T-helper 2 cell treated with Interferon-gamma antibody and Interleukin-4, amounts not matched to agents 100 ng/mL and 5 ng/mL, for 36 hours (primary cell): ENCODE measurements at regions not wholly inside any gene's neighbourhood (a gene's known extent, or its start where the extent isn't known, plus 50 kb on each side); places are given as distances from the start of the nearest gene placed in this dataset.
"Not testable (repeated sequence)": the region's sequence is repeated elsewhere in the genome, so short reads cannot be mapped to it uniquely, and the experiment has no call there.

Source experiments
- intact Hi-C: fragments of 100-400 bp; cut with micrococcal nuclease; formaldehyde crosslinking; loops from one replicate; pipeline ENCODE4 v1.15.1; 2023

- intact Hi-C loops = not testable (repeated sequence)
These were observed 132.7 kb downstream of the SNX10 start for GRCh38 chr7:26424319-26424718.

GRCh38 chr7:26425655-26426054 lies 134.0 kb downstream of the SNX10 start:
- intact Hi-C loops = no loop called here

GRCh38 chr7:26426096-26426495 lies 134.4 kb downstream of the SNX10 start:
- intact Hi-C loops = no loop called here

DNA sequence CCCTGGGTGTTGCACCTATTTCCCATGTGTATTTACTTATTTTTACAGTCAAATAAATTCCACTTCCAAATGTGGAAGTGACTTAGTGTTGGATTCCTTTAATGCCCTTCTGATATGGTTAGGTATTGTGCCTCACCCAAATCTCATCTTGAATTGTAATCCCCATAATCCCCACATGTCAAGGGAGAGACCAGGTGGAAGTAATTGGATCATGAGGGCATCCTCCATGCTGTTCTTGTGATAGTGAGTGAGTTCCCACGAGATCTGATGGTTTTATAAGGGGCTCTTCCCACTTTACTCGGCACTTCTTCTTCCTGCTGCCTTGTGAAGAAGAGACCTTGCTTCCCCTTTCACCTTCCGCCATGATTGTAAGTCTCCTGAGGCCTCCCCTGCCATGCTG lies 136.9 kb downstream of the SNX10 start:
- intact Hi-C loops = no loop called here

DNA sequence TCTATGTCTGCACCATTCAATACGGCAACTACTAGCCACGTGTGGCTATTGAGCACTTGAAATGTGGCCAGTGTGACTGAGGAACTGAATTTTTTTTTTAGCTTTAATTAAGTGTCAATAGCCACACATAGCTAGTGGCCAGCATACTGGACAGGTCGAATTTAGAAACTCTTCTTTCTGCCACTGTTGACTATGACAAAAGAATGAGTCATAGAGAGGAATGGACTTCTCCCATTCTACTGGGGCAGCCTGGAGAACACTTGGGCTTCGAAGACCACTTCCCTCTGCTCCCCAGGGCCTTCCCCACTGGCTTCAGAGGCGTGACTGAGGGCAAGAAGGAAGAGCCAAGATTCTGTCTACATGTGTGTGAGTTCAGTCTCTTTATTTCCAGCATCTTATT lies 137.5 kb downstream of the SNX10 start:
- intact Hi-C loops = no loop called here

DNA sequence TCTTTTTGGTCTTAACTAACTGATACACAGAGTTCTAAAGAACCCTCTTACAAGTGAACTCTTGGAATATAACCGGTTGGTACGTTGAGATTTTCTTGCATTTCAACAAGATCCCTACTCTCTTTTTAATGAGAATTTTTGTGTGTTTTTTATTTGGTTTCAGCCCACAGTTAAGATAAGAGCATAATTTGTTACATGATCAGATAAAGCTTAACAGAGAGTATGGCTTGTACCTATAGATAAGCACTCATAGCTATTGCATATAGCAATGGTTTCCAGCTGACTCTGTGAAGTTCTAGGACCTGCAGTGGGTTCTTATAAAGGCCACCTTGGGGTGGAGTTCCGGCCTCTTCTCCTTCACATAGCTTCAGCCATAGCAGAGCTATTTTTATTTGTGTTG lies 143.3 kb downstream of the SNX10 start:
- intact Hi-C loops = no loop called here

DNA sequence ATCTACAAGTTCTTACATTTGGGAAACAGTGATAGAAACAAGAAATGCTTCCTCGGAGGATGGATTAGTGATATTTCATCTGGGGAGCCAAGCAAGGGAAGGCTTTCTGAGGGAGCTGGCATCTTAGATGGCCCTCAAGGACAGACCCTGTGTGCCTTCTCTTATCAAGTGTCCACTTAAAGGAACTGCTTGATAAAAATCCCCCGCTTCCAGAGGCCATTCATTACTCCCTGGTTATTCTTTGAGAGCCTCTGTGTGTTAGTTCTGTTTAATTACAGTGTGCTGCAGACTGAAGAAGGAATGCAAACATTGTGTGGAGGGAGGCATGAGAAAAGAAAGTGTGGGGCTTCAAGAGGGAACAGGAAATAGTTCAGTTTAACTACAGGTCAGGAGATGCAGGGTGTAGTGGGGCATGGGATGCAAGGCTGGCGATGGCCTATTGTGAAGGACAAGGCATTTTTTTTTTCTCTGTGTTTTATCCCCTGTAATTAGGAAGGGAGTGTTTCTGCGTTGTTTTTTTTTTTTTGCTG lies 145.4 kb downstream of the SNX10 start:
- intact Hi-C loops = no loop called here

- intact Hi-C loops = no loop called here
These were observed 146.4 kb downstream of the SNX10 start for GRCh38 chr7:26438078-26438477.

DNA sequence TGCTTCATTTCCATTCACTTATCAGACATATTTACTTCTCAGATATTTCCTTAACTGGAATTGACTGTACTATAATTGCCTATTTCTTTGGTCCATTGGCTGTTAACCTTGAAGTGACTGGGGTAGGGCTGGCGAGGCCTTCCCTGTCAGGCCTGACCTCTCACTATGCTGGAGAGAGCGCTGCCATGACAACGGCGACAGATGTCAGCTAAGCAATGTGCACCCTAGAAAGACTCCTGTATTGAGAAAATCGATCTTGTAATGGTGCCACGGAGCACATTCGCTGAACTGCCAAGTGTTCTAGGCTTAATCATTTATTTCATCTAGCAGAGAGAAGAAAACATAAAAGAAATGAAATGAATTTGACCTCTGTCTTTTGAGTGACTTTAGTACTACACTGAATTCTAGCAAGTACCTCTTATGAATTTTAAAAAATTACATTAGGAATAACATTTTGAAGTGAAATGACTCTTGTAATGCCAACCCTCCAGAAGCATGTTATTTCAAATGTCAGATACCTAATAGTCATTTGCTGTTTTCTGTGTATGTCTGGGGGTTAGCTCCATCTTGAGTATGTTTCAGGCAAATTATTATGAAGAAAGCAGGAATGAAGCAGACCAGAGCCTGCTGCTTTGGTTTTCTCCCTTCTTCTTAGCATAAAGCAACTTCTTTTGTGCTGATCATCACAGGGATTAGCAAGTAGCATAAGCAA lies 148.0 kb downstream of the SNX10 start:
- intact Hi-C loops = no loop called here

DNA sequence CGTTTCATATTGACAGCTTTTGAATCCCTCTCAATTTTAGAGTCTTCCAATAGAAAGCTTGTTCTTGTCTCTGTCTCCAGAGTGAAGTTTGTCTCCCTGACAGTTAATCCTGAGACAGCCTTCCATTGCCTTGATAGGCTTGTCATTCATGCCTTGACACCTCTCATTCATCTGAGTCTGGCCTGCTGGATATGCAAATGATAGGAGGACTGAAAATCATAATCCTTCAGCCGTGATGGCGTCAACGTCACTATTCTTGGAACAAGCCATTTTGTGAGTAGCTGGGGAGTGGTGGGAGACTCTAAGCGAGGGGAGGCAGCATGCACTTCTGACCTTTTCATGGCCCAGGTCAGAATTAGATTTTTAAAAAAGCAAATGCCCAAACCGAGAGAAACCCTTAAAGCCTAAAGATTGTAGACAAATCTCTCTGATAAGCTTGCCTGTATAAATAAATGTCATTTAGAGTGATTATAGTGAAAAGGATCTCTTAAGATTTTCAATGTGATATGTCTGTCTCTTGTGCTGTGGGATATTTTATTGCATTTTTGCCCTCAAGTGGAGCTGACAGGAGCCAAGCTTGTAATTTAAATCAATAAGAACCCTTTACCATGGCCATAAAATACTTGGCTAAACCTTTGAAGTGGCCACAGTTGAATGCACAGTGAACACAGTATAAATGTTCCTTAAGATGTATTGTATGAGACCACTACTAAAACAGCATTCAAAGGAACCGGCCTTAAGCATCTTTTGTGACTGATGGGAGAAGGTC lies 148.8 kb downstream of the SNX10 start:
- intact Hi-C loops = no loop called here

GRCh38 chr7:26441002-26441521 lies 149.4 kb downstream of the SNX10 start:
- intact Hi-C loops = no loop called here

DNA sequence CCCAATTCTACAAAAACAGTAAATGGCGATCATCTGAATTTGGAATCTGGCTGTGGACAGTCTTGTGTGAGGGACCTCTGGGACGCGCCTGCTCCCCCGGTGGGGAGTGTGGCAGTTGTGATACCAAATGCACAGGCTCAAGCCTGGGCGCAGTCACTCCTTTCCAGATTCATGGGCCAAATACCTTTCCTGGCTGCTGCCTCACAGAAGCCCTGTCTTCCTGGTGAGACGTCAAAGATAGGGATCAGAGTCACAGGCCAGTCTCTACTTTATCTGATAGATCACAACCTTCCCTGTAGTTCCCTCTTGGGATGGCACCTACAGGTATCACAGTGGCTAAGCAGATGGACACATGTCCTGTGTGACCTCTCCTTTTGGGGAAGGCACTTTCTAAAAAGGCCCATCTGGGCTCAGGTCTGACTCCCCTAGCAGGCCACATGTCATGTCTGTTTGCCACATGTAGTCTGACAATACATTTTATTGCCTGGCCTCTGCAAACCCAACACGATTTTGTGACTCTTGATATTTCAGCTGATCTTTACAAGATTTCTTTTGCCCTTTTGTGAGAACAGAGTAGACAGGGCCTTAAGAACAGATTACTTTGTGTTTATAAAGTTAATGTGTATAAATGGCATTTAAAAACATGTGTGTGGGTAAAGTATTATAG lies 150.1 kb downstream of the SNX10 start:
- intact Hi-C loops = no loop called here

DNA sequence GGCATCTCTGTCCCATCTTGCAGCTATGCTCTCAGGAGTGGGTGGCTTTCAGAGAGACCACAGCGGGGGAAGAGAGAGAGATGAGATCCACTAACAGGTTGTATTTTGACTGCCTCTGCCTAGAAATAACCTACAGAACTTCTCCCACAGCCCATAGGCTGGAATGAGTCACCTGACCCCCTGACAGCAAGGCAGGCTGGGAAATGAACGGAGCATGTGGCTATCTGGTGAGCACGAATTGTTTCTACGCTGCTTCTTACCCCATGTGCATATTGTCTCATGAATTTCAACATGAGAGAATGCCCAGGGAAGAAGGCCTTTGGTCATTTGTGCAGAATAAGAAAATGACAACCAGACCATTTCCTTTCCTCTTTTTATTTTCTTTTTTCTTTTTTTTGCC lies 151.3 kb downstream of the SNX10 start:
- intact Hi-C loops = no loop called here

DNA sequence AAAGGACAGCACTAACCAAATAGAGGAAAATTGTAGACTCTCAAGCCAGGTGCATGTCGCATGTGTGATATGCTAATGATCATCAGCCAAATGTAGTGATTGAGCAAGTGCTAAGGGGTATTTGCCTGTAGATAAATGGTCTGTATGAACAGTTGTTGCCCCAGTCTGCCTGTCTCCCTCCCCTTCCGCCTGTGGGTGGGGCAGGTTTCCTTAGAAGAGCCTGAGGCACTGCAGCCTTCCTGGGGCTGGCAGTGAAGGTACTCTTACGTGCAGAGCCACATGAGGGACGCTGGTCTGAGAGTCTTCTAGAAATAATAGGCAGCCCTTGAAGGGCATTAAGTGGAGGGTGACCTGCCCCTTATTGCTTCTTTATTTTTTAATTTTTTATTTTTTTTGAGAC lies 152.1 kb downstream of the SNX10 start:
- intact Hi-C loops = no loop called here

GRCh38 chr7:26444555-26444954 lies 152.9 kb downstream of the SNX10 start:
- intact Hi-C loops = no loop called here

- intact Hi-C loops = no loop called here
These were observed 155.5 kb downstream of the SNX10 start for GRCh38 chr7:26447116-26447515.

DNA sequence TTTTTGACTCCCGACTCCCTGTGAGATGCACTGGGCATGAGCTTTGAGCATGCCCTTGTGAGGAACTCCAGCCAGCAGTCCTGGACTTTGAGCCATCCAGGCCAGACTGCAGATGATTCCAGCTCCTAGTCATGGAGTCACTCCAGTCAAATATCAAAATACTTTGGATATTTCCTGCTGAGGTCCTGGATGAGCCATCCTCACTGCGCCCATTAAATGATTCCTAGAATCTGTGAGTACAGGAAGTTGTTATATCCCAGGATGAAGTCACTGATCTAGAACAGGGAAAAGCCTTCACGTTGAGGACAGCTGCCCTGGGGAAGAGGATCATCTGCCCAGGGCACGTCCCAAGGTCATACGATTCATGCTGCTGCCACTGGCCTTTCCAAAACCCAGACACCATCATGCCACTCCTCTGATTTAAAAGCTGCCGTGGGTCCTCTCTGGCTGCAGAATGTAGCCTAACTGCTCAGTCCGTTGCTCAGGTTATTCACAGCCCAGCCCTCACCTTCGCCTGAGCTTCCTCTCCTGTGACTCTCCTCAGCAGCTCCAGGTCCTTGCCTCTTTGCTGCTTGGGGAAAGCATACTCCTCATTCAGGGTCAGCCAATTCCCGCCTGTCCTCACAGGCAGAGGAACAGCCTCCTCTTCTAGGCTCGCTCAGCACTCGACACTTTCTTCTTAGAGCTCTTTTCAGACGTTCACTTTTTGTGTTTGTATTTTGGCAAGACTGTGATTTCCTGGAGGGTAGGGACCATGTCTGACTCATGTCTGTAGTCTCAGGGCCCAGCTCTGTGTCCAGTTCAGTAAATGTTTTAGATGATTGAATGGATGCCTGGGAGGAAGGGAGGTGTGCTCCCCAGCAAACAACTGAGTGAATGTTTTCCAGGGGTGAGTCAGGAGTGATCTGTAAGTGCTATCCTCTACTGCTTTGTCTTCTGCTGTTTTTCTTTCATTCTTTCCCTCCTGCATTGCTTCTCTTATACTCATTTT lies 157.8 kb downstream of the SNX10 start:
- intact Hi-C loops = no loop called here

DNA sequence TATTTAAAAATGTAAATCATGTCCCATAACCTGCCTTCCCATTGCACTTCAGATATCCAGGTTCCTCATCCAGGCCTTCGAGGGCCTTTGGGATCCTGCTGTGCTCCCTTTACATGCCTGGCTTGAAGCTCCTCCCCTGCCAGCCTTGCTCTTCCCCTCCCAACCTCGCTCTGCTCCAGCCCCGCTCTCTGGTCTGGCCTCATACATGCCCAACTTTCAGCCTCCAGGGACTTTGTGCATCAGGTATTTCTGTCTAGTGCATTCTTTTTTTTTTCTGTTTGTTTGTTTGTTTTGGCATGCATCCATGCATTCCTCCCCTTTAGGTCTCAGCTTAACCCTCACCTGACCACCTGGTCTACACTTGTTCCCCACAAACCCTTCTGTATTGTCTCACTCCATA lies 160.3 kb downstream of the SNX10 start:
- intact Hi-C loops = no loop called here

GRCh38 chr7:26454180-26454579 lies 162.5 kb downstream of the SNX10 start:
- intact Hi-C loops = no loop called here

DNA sequence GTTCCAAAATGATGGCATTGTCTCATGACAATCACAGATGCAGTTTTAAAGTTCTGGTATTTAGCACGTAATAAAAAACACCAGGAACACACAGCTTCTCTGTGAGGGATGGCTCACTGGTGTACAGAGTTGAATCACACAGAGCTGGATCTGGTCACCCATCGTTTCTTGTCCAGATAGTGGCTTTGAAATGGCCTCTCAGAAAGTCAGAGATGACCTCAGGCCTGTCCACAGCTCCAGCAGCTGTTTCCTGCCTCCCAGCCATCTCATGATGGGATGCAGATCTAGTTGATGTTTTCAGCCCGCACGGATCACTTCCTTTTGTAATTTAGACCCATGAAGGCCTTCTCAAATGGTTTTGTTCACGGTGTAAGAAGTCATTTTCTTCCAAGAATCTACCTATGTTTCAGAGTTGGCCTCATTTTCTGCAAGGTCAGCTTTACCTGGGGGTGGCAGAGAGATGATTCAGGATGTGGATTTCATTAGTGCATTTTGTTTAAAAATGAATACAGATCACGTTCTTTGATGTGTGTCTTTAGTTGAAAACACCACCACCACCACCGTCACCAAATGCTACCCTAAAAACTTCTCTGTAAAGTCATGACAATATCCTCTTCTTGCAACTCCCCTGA lies 166.2 kb downstream of the SNX10 start:
- intact Hi-C loops = no loop called here
